Activated T-cell treated with anti-CD3 and anti-CD28 coated beads for 4 hours (primary cell): ENCODE measurements at regions not wholly inside any gene's neighbourhood (a gene's known extent, or its start where the extent isn't known, plus 50 kb on each side); places are given as distances from the start of the nearest gene placed in this dataset.
"Not testable (repeated sequence)": the region's sequence is repeated elsewhere in the genome, so short reads cannot be mapped to it uniquely, and the experiment has no call there.

ENCODE experiments used
- DNase-seq: peaks from one replicate; pipeline ENCODE4 v3.0.0-alpha.2; 2020

DNA sequence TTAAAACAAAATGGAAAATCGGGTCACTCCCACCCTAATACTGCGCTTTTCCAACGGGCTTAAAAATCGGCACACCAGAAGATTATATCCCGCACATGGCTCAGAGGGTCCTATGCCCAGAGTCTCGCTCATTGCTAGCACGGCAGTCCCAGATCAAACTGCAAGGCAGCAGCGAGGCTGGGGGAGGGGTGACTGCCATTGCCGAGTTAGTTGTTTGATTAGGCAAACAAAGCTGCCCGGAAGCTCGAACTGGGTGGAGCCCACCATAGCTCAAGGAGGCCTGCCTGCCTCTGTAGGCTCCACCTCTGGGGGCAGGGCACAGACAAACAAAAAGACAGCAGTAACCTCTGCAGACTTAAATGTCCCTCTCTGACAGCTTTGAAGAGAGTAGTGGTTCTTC lies 100.7 kb upstream of the KLHL1 start:
- not testable (repeated sequence) for DNase-seq

DNA sequence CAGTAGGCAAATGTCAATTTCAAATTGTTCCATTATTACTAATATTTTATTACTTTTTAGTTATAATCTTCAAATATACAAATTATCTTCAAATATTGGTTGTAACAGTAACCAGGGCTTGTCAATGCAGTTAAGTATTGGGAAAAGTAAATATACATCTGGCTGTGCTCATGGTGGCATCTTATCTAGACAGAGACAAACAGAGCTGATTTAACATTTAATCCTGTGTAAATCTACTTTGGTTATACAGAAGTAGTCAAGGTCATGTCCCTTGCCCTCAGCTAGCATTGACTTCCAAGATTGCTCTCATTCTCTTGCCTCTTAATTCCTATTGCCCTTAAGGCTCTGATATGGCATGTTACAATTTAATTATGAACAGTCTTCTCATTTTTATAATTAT lies 98.4 kb upstream of the KLHL1 start:
- DNase-seq, result no peak

DNA sequence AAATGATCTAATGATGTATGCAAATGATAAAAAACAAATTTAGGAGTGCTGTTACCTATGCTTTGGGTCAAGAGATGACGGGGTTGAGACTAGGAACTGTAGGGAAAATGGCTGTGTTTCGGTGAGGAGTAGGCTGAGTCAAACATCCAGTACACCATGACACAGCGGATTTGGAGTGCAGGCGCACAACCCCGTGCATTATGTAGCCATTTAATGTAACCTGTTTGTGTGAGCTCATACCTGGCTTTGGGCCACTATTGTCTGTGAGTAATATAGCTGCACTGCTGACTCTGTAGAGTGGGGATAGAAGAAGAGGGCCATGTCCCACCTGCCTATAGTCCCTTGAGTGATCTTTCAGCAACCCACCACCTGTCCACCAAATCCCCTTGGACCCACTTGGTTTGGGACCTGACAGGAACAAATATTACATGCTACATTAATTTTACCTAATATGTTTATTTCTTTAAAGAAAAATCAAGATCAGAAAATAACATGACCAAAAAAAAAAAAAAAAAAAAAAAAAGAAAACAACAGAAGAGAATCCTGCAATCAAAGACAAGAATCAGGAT lies 95.5 kb upstream of the KLHL1 start:
- DNase-seq, result no peak

DNA sequence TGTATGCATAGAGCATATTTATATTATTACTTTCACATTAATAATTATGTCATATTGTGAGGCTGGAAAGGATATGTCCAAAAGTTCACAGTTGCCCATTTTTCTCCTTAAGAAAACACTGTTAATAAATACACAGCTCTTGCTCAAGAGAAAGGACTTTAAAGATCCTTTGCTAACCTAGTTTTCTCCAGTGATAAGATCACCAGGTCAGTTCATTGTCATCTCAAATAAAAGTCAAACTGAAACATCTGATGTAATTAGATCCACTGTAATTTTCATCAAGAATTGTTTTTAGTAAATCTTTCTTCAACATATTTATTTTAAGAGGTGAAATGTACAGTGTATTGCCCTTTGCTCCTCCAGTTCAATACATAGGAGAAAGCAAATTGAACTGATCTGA lies 82.8 kb upstream of the KLHL1 start:
- DNase-seq, result no peak

DNA sequence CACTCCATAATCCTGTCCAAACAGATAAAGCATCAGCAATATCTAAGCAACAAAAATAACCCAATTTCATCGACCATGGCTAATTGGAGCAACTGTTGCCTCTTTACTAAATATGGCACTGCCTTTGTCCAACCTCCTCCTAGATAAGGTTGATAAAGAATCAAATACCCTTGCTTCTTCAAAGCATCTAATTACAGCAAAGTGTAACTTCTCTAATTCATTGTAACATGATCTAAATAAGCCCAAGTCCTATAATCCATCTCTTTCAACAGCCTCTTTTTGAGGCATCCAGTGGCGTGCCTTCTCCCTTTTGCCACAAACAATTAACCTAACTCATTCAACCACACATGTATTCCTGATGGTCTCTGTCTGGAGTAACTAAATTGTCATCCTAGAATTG lies 81.7 kb upstream of the KLHL1 start:
- no peak for DNase-seq

DNA sequence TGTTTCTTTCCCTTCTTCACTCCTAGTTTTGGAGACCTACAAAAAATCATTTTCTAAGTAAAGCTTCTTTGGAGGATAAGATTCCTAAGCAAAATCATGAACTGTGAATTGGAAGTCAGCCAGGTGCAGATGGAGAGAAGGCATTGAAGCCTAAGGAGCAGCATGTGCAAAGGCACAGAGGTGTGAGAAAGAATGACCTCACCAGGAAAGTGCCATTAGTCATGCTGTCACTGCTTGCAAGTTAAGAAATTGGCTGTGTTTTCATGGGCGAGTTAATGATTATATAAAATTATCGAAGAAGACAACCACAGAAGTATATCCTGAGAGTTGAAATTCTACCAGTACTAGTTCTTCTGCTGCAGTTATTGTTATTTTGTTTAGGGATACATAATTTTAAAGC lies 80.3 kb upstream of the KLHL1 start:
- no peak for DNase-seq

DNA sequence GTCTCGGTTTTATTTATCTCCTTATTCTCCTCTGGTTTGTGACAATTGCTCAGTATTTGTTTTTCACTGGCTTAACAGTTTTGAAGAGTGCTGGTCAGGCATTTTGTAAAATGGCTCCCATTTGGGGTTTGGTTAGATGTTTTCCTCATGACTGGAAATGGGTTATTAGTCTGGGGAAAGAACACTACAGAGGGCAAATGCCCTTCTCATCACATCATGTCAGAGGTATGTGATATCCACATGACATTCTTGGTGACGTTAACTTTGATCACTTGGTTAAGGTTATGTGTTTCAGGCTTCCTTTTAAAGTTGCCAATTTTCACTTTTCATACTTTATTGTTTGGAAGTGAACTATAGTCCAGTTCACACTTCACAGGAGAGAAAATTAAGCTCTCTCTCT lies 74.8 kb upstream of the KLHL1 start:
- no peak for DNase-seq
